ENCODE measurements at regions not wholly inside any gene's neighbourhood (a gene's known extent, or its start where the extent isn't known, plus 50 kb on each side); places are given as distances from the start of the nearest gene placed in this dataset.

GRCh38 chr7:21089653-21090052, 303.0 kb upstream of the SP8 start:
- no peak for TF ChIP-seq CUX1 (IDR thresholded peaks at IDR 0.05; ENCODE audit: insufficient replicate concordance, low read depth, low read length)
- TF ChIP-seq FOXK2 (IDR thresholded peaks at IDR 0.05): no peak
- TF ChIP-seq NRF1 (conservative IDR thresholded peaks at IDR 0.05; ENCODE audit: low read depth, low read length): no peak
- TF ChIP-seq CHD4 (IDR thresholded peaks at IDR 0.05): no peak
- no peak for TF ChIP-seq SMAD1 (IDR thresholded peaks at IDR 0.05; ENCODE audit: low read depth, partially characterized antibody)
- TF ChIP-seq TAF1 (IDR thresholded peaks at IDR 0.05; ENCODE audit: borderline replicate concordance, low read depth, low read length): no peak
- no peak for TF ChIP-seq EZH2 (IDR thresholded peaks at IDR 0.05; ENCODE audit: borderline replicate concordance, control insufficient read depth, low read depth, low read length)
- TF ChIP-seq EED (IDR thresholded peaks at IDR 0.05; ENCODE audit: low read depth): no peak
